GM18502 (cell line): ENCODE measurements at regions not wholly inside any gene's neighbourhood (a gene's known extent, or its start where the extent isn't known, plus 50 kb on each side); places are given as distances from the start of the nearest gene placed in this dataset.

Experiments used
- ATAC-seq: cut with Tn5 transposase; IDR thresholded peaks from one replicate; pipeline ENCODE4 v1.9.1; 2021; ENCODE audit warnings: mild to moderate bottlenecking; ENCODE audit not compliant: unreplicated experiment, poor library complexity

- no peak for ATAC-seq
Observed at GRCh38 chr13:85260896-85261295, 538.3 kb downstream of the SLITRK6 start.

GRCh38 chr13:85255978-85256377, 543.2 kb downstream of the SLITRK6 start:
- ATAC-seq, result no peak

- ATAC-seq, result no peak
Observed at GRCh38 chr13:85254641-85255040, 544.6 kb downstream of the SLITRK6 start.

- no peak for ATAC-seq
Observed at GRCh38 chr13:85249151-85249550, 550.1 kb downstream of the SLITRK6 start.

GRCh38 chr13:85247780-85248179, 551.4 kb downstream of the SLITRK6 start:
- ATAC-seq, result no peak

- no peak for ATAC-seq
Observed at GRCh38 chr13:85243831-85244230, 555.4 kb downstream of the SLITRK6 start.

- ATAC-seq, result no peak
Observed at GRCh38 chr13:85241060-85241459, 558.2 kb downstream of the SLITRK6 start.

- ATAC-seq, result no peak
Observed at GRCh38 chr13:85236413-85236812, 562.8 kb downstream of the SLITRK6 start.

- no peak for ATAC-seq
Observed at GRCh38 chr13:85230691-85231093, 568.5 kb downstream of the SLITRK6 start.

GRCh38 chr13:85228692-85229091, 570.5 kb downstream of the SLITRK6 start:
- ATAC-seq, result no peak

- ATAC-seq, result no peak
Observed at GRCh38 chr13:85223883-85224656, 575.1 kb downstream of the SLITRK6 start.

- no peak for ATAC-seq
Observed at GRCh38 chr13:85216576-85216975, 582.6 kb downstream of the SLITRK6 start.

- no peak for ATAC-seq
Observed at GRCh38 chr13:85212692-85213091, 586.5 kb downstream of the SLITRK6 start.

- no peak for ATAC-seq
Observed at GRCh38 chr13:85204668-85205344, 594.4 kb downstream of the SLITRK6 start.

GRCh38 chr13:85197431-85197830, 601.8 kb downstream of the SLITRK6 start:
- no peak for ATAC-seq

GRCh38 chr13:85194482-85194881, 604.7 kb downstream of the SLITRK6 start:
- no peak for ATAC-seq

- ATAC-seq, result no peak
Observed at GRCh38 chr13:85191996-85192718, 607.1 kb downstream of the SLITRK6 start.

- ATAC-seq, result no peak
Observed at GRCh38 chr13:85186356-85187045, 612.7 kb downstream of the SLITRK6 start.

- ATAC-seq, result no peak
Observed at GRCh38 chr13:85174291-85174690, 624.9 kb downstream of the SLITRK6 start.

- no peak for ATAC-seq
Observed at GRCh38 chr13:85170372-85170771, 628.8 kb downstream of the SLITRK6 start.

- no peak for ATAC-seq
Observed at GRCh38 chr13:85166891-85167290, 632.3 kb downstream of the SLITRK6 start.
